Mesendoderm (in vitro differentiated cells): ENCODE measurements at regions not wholly inside any gene's neighbourhood (a gene's known extent, or its start where the extent isn't known, plus 50 kb on each side); places are given as distances from the start of the nearest gene placed in this dataset.

ENCODE experiments used
- DNase-seq: peaks from one replicate; pipeline ENCODE4 v3.0.0; 2013
- H2AK5ac ChIP-seq: 2 replicates; pipeline ENCODE4 v1.6.1; 2013; ENCODE audit warnings: low read length, inconsistent platforms
- H2BK120ac ChIP-seq: 2 replicates; pipeline ENCODE4 v1.6.1; 2013; ENCODE audit warnings: low read depth, mild to moderate bottlenecking, low read length, moderate library complexity, mixed read lengths
- H2BK15ac ChIP-seq: replicated peaks from 2 replicates; pipeline ENCODE4 v1.6.1; 2013; ENCODE audit warnings: low read depth, mild to moderate bottlenecking, moderate library complexity
- H2BK5ac ChIP-seq: 2 replicates; pipeline ENCODE4 v1.6.1; 2013; ENCODE audit warnings: low read length, inconsistent platforms
- H3K18ac ChIP-seq: 2 replicates; pipeline ENCODE4 v1.6.1; 2013; ENCODE audit warnings: mild to moderate bottlenecking, low read length, mixed read lengths
- H3K23ac ChIP-seq: one replicate; pipeline ENCODE4 v1.6.1; 2013; ENCODE audit warnings: low read length
- H3K27ac ChIP-seq: 2 replicates; pipeline ENCODE4 v1.5.1; 2013; ENCODE audit warnings: low read depth, mild to moderate bottlenecking, inconsistent platforms, low read length, moderate library complexity
- H3K27me3 ChIP-seq: 2 replicates; pipeline ENCODE4 v1.6.1; 2013; ENCODE audit warnings: low read length, control low read depth, mild to moderate bottlenecking, inconsistent platforms; ENCODE audit not compliant: insufficient read depth, poor library complexity
- H3K36me3 ChIP-seq: 2 replicates; pipeline ENCODE4 v1.6.1; 2013; ENCODE audit warnings: low read length, inconsistent platforms; ENCODE audit not compliant: control insufficient read depth, insufficient read depth
- H3K4ac ChIP-seq: one replicate; pipeline ENCODE4 v1.6.1; 2013; ENCODE audit warnings: low read depth, mild to moderate bottlenecking, low read length, moderate library complexity
- H3K4me1 ChIP-seq: 2 replicates; pipeline ENCODE4 v1.6.1; 2013; ENCODE audit warnings: low read depth, low read length, inconsistent platforms; ENCODE audit not compliant: control insufficient read depth
- H3K4me2 ChIP-seq: 2 replicates; pipeline ENCODE4 v1.6.1; 2013; ENCODE audit warnings: low read length
- H3K4me3 ChIP-seq: 2 replicates; pipeline ENCODE4 v1.5.1; 2013; ENCODE audit warnings: mild to moderate bottlenecking, low read length
- H3K56ac ChIP-seq: one replicate; pipeline ENCODE4 v1.6.1; 2013; ENCODE audit warnings: low read length
- H3K79me1 ChIP-seq: 2 replicates; pipeline ENCODE4 v1.6.1; 2013; ENCODE audit warnings: low read length, inconsistent platforms
- H3K79me2 ChIP-seq: 2 replicates; pipeline ENCODE4 v1.6.1; 2013; ENCODE audit warnings: mild to moderate bottlenecking, low read length; ENCODE audit not compliant: control insufficient read depth, insufficient read depth
- H3K9ac ChIP-seq: 2 replicates; pipeline ENCODE4 v1.6.1; 2013; ENCODE audit warnings: low read length, inconsistent platforms
- H4K5ac ChIP-seq: one replicate; pipeline ENCODE4 v1.6.1; 2013; ENCODE audit warnings: low read length
- H4K8ac ChIP-seq: one replicate; pipeline ENCODE4 v1.6.1; 2013; ENCODE audit warnings: low read depth, mild to moderate bottlenecking, control low read depth, low read length, moderate library complexity
- WGBS: extraction: QIAGEN DNeasy Blood & Tissue Kit; methylation state at CpG from one replicate; pipeline ENCODE4 v1.1.7; 2013; ENCODE audit warnings: low lambda C conversion rate, missing lambda C conversion rate; ENCODE audit not compliant: insufficient coverage; ENCODE audit errors: extremely low coverage; 5-methylcytosine and 5-hydroxymethylcytosine counted together

- no peak for DNase-seq
- Histone ChIP-seq H3K56ac (no peak overlapping the region), H3K4me1 (no peaks in the 10 kb centered on the region), H3K4me3 (no peak overlapping the region), H3K4ac (no peak overlapping the region), H3K18ac (no peak overlapping the region), H2BK120ac (no peak overlapping the region), H3K36me3 (no peaks in the 10 kb centered on the region), H3K27me3 (no peaks in the 10 kb centered on the region), H3K79me2 (no peaks in the 10 kb centered on the region), H3K4me2 (no peak overlapping the region), H3K79me1 (no peaks in the 10 kb centered on the region), H4K8ac (no peak overlapping the region), H2BK15ac (no peak overlapping the region), H4K5ac (no peak overlapping the region), H3K23ac (no peak overlapping the region), H2BK5ac (no peak overlapping the region), H3K27ac (no peak overlapping the region), H3K9ac (no peak overlapping the region), H2AK5ac (no peak overlapping the region)
- no CpG with 5 or more reads among the region's 3 CpGs for WGBS
Observed at GRCh38 chr4:13201241-13201640, 282.9 kb downstream of the RAB28 start.

GRCh38 chr4:13196721-13197120, 287.4 kb downstream of the RAB28 start:
- H3K4ac ChIP-seq: no peak overlapping the region
- no peak overlapping the region for H3K18ac ChIP-seq
- H3K79me1 ChIP-seq: no peaks in the 10 kb centered on the region
- no CpG with 5 or more reads among the region's 4 CpGs for WGBS
- no peak overlapping the region for H3K9ac ChIP-seq
- no peak overlapping the region for H2BK15ac ChIP-seq
- H3K27me3 ChIP-seq: no peaks in the 10 kb centered on the region
- H4K5ac ChIP-seq: no peak overlapping the region
- H3K4me2 ChIP-seq: no peak overlapping the region
- H3K23ac ChIP-seq: no peak overlapping the region
- no peak overlapping the region for H4K8ac ChIP-seq
- H2BK5ac ChIP-seq: no peak overlapping the region
- no peak overlapping the region for H2BK120ac ChIP-seq
- no peaks in the 10 kb centered on the region for H3K79me2 ChIP-seq
- H3K4me3 ChIP-seq: no peak overlapping the region
- H3K4me1 ChIP-seq: peaks cover 2% of the 10 kb centered on the region
- no peak overlapping the region for H2AK5ac ChIP-seq
- no peak overlapping the region for H3K56ac ChIP-seq
- DNase-seq: no peak
- no peaks in the 10 kb centered on the region for H3K36me3 ChIP-seq
- no peak overlapping the region for H3K27ac ChIP-seq

- Histone ChIP-seq H3K9ac (no peak overlapping the region), H3K79me1 (no peaks in the 10 kb centered on the region), H3K23ac (no peak overlapping the region), H3K4me1 (peaks cover 2% of the 10 kb centered on the region), H3K18ac (no peak overlapping the region), H4K8ac (no peak overlapping the region), H3K27me3 (no peaks in the 10 kb centered on the region), H3K4me3 (no peak overlapping the region), H3K4me2 (no peak overlapping the region), H4K5ac (no peak overlapping the region), H2BK15ac (no peak overlapping the region), H3K79me2 (no peaks in the 10 kb centered on the region), H2BK120ac (no peak overlapping the region), H3K4ac (no peak overlapping the region), H3K56ac (no peak overlapping the region), H2BK5ac (no peak overlapping the region), H3K36me3 (no peaks in the 10 kb centered on the region), H2AK5ac (no peak overlapping the region), H3K27ac (no peak overlapping the region)
- no CpG with 5 or more reads among the region's 7 CpGs for WGBS
- peak; percentile 46 for DNase-seq
Observed at GRCh38 chr4:13193662-13194061, 290.5 kb downstream of the RAB28 start.

- Histone ChIP-seq H4K8ac (no peak overlapping the region), H3K4me2 (no peak overlapping the region), H3K23ac (no peak overlapping the region), H2BK5ac (no peak overlapping the region), H3K27me3 (no peaks in the 10 kb centered on the region), H3K56ac (no peak overlapping the region), H2AK5ac (no peak overlapping the region), H3K79me2 (no peaks in the 10 kb centered on the region), H3K79me1 (no peaks in the 10 kb centered on the region), H3K18ac (no peak overlapping the region), H3K27ac (no peak overlapping the region), H4K5ac (no peak overlapping the region), H2BK15ac (no peak overlapping the region), H3K4me1 (peaks cover 3% of the 10 kb centered on the region), H2BK120ac (no peak overlapping the region), H3K36me3 (no peaks in the 10 kb centered on the region), H3K4ac (no peak overlapping the region), H3K4me3 (no peak overlapping the region), H3K9ac (no peak overlapping the region)
- no CpG with 5 or more reads among the region's 6 CpGs for WGBS
- no peak for DNase-seq
Observed at GRCh38 chr4:13190093-13190721, 293.9 kb downstream of the RAB28 start.

GRCh38 chr4:13184199-13184598, 299.9 kb downstream of the RAB28 start:
- H3K4me1 ChIP-seq: peaks cover 3% of the 10 kb centered on the region
- H4K5ac ChIP-seq: no peak overlapping the region
- H3K4ac ChIP-seq: no peak overlapping the region
- H2BK5ac ChIP-seq: no peak overlapping the region
- H3K27ac ChIP-seq: no peak overlapping the region
- DNase-seq: no peak
- no peak overlapping the region for H3K4me2 ChIP-seq
- no peaks in the 10 kb centered on the region for H3K36me3 ChIP-seq
- H3K23ac ChIP-seq: no peak overlapping the region
- no peak overlapping the region for H3K4me3 ChIP-seq
- H3K27me3 ChIP-seq: no peaks in the 10 kb centered on the region
- no peak overlapping the region for H3K18ac ChIP-seq
- no peaks in the 10 kb centered on the region for H3K79me2 ChIP-seq
- no peak overlapping the region for H2BK15ac ChIP-seq
- H2AK5ac ChIP-seq: no peak overlapping the region
- no peak overlapping the region for H2BK120ac ChIP-seq
- WGBS: no CpG with 5 or more reads among the region's 2 CpGs
- H4K8ac ChIP-seq: no peak overlapping the region
- H3K56ac ChIP-seq: no peak overlapping the region
- H3K79me1 ChIP-seq: no peaks in the 10 kb centered on the region
- H3K9ac ChIP-seq: no peak overlapping the region

DNA sequence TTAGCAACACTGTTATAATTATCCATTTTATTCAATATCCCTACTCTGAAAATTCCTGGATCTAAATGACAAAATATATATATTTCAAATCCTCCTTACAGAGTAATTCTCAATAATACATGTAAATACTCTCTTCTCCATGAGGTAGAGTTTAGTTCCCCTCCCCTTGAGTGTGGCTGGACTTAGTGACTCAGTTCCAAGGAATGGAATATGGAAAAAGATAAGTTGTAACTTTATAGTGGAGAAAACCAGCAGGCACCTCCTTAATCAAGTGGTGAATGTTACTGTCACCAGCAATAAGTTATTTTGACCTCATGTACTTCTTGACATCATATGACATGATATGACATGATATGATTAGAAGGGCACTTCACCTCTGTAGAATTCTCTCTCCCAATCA, 302.0 kb downstream of the RAB28 start:
- no peak overlapping the region for H3K56ac ChIP-seq
- H3K36me3 ChIP-seq: no peaks in the 10 kb centered on the region
- H3K4ac ChIP-seq: no peak overlapping the region
- no peak overlapping the region for H2BK5ac ChIP-seq
- no peak overlapping the region for H4K8ac ChIP-seq
- no peak for DNase-seq
- no peaks in the 10 kb centered on the region for H3K27me3 ChIP-seq
- no peak overlapping the region for H2BK15ac ChIP-seq
- no peaks in the 10 kb centered on the region for H3K79me1 ChIP-seq
- no peak overlapping the region for H3K23ac ChIP-seq
- H3K4me2 ChIP-seq: no peak overlapping the region
- H3K9ac ChIP-seq: no peak overlapping the region
- H2BK120ac ChIP-seq: no peak overlapping the region
- H3K4me1 ChIP-seq: no peaks in the 10 kb centered on the region
- no peak overlapping the region for H3K4me3 ChIP-seq
- no peak overlapping the region for H2AK5ac ChIP-seq
- no peak overlapping the region for H4K5ac ChIP-seq
- H3K27ac ChIP-seq: no peak overlapping the region
- H3K18ac ChIP-seq: no peak overlapping the region
- H3K79me2 ChIP-seq: no peaks in the 10 kb centered on the region
